ENCODE measurements at regions not wholly inside any gene's neighbourhood (a gene's known extent, or its start where the extent isn't known, plus 50 kb on each side); places are given as distances from the start of the nearest gene placed in this dataset.

DNA sequence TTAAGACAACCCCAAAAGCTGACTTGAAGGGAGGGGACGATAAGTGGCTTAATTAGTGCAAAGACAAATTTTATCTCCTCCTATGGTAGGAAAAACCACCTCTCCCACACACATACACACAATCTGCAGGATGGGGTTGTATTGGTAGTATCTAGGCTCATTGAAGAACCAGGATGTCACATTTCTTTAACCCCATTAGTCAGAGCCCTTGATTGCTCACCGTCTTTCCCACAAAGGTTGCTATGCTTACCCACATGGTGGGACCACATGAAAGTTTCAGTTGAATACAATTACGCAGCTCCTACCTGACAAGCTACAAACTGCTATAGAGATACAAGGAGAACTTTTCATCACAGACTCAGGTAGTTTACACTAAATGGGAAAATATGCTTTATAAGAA is 765.0 kb upstream of the CELF4 start:
- Mint-ChIP-seq H3K9me3 (no peaks in the 10 kb centered on the region), H3K4me1 (no peaks in the 10 kb centered on the region), H3K27ac (no peak overlapping the region), H3K36me3 (no peaks in the 10 kb centered on the region), H3K4me3 (no peak overlapping the region), H3K27me3 (ENCODE audit: insufficient read depth, low read depth) (no peaks in the 10 kb centered on the region)
- no peaks in the 10 kb centered on the region for H3F3A ChIP-seq (ENCODE audit: low read depth)
- no peak overlapping the region for H3K27ac ChIP-seq
- TF ChIP-seq, protein P1, sequence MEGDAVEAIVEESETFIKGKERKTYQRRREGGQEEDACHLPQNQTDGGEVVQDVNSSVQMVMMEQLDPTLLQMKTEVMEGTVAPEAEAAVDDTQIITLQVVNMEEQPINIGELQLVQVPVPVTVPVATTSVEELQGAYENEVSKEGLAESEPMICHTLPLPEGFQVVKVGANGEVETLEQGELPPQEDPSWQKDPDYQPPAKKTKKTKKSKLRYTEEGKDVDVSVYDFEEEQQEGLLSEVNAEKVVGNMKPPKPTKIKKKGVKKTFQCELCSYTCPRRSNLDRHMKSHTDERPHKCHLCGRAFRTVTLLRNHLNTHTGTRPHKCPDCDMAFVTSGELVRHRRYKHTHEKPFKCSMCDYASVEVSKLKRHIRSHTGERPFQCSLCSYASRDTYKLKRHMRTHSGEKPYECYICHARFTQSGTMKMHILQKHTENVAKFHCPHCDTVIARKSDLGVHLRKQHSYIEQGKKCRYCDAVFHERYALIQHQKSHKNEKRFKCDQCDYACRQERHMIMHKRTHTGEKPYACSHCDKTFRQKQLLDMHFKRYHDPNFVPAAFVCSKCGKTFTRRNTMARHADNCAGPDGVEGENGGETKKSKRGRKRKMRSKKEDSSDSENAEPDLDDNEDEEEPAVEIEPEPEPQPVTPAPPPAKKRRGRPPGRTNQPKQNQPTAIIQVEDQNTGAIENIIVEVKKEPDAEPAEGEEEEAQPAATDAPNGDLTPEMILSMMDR (IDR thresholded peaks at IDR 0.05): no peak
- TF ChIP-seq EZH2 (IDR thresholded peaks at IDR 0.05) (no peak), EZH2phosphoT487 (IDR thresholded peaks at IDR 0.05) (no peak)
- H3K4me1 ChIP-seq: no peaks in the 10 kb centered on the region
- no peaks in the 10 kb centered on the region for H4K20me1 ChIP-seq (ENCODE audit: low read depth)
- no peak overlapping the region for H3K4me2 ChIP-seq
- no peak overlapping the region for H2AFZ ChIP-seq (replicated peaks)
- DNase-seq (ENCODE audit: low spot score): no peak
- no peaks in the 10 kb centered on the region for H3K27me3 ChIP-seq
- H3K9ac ChIP-seq: no peak overlapping the region
- no peaks in the 10 kb centered on the region for H3K9me3 ChIP-seq (ENCODE audit: low read depth)
- no peak overlapping the region for H3K4me3 ChIP-seq
- no peaks in the 10 kb centered on the region for H3K36me3 ChIP-seq
- no peaks in the 10 kb centered on the region for H3K79me2 ChIP-seq (ENCODE audit: low read depth)

DNA sequence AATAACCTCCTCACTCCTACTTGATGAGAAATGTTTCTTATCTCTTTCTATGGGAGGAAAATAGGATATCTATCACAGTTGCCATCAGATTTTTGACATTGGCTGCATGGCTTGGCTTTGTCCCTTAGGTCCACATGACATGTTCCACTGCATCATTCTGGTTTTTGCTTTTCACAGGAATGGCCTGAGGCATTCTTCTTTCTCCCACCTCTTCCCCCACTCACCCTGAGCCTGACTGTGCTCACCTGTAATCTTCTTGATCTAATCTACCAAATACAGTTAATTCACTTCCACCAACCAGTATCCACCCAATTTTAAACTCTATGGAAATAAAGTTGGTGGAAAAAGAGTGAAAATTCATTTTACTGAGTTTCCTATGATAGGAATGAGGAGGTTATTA is 763.5 kb upstream of the CELF4 start:
- H3F3A ChIP-seq (ENCODE audit: low read depth): no peaks in the 10 kb centered on the region
- H3K27me3 ChIP-seq: no peaks in the 10 kb centered on the region
- Mint-ChIP-seq H3K9me3 (no peaks in the 10 kb centered on the region), H3K27me3 (ENCODE audit: insufficient read depth, low read depth) (peaks cover 2% of the 10 kb centered on the region), H3K36me3 (no peaks in the 10 kb centered on the region), H3K4me3 (no peak overlapping the region), H3K4me1 (no peaks in the 10 kb centered on the region), H3K27ac (no peak overlapping the region)
- no peak for DNase-seq (ENCODE audit: low spot score)
- TF ChIP-seq EZH2 (IDR thresholded peaks at IDR 0.05): no peak
- TF ChIP-seq, protein P1 (IDR thresholded peaks at IDR 0.05): no peak
- TF ChIP-seq EZH2phosphoT487 (IDR thresholded peaks at IDR 0.05): no peak
- no peaks in the 10 kb centered on the region for H4K20me1 ChIP-seq (ENCODE audit: low read depth)
- no peaks in the 10 kb centered on the region for H3K79me2 ChIP-seq (ENCODE audit: low read depth)
- no peak overlapping the region for H3K9ac ChIP-seq
- no peak overlapping the region for H3K4me3 ChIP-seq
- H3K9me3 ChIP-seq (ENCODE audit: low read depth): no peaks in the 10 kb centered on the region
- H3K4me1 ChIP-seq: no peaks in the 10 kb centered on the region
- no peak overlapping the region for H3K4me2 ChIP-seq
- no peak overlapping the region for H2AFZ ChIP-seq (replicated peaks)
- H3K27ac ChIP-seq: no peak overlapping the region
- H3K36me3 ChIP-seq: no peaks in the 10 kb centered on the region

DNA sequence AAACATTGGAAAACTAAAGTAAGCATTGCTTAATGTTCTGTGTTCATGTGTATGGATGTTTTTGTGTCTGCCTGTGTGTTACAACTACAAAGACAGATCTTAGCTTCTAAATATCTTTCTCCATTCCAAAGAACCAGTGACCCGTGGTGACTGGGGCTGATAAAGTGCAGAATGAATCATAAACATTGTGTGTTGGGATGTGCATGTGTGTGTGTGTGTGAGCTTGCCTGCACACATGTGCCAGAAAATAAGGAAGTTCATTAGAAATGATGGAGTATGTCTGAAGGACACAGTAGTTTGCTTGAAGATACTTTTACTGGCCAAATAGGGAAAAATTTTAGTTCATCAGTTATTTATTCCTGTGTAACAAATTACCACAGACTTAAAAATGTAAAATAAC is 756.6 kb upstream of the CELF4 start:
- H3K27me3 Mint-ChIP-seq (ENCODE audit: insufficient read depth, low read depth): peaks cover 2% of the 10 kb centered on the region
- Histone ChIP-seq H3K4me3 (no peak overlapping the region), H4K20me1 (ENCODE audit: low read depth) (no peaks in the 10 kb centered on the region), H3F3A (ENCODE audit: low read depth) (no peaks in the 10 kb centered on the region), H3K4me2 (no peak overlapping the region), H3K9me3 (ENCODE audit: low read depth) (no peaks in the 10 kb centered on the region), H3K27ac (no peak overlapping the region), H3K27me3 (no peaks in the 10 kb centered on the region), H3K36me3 (no peaks in the 10 kb centered on the region), H3K79me2 (ENCODE audit: low read depth) (no peaks in the 10 kb centered on the region), H3K9ac (no peak overlapping the region), H2AFZ (replicated peaks) (no peak overlapping the region), H3K4me1 (no peaks in the 10 kb centered on the region)
- H3K27ac Mint-ChIP-seq: no peak overlapping the region
- no peaks in the 10 kb centered on the region for H3K36me3 Mint-ChIP-seq
- no peak for DNase-seq (ENCODE audit: low spot score)
- TF ChIP-seq, protein P1 (IDR thresholded peaks at IDR 0.05): no peak
- no peak for TF ChIP-seq EZH2phosphoT487 (IDR thresholded peaks at IDR 0.05)
- TF ChIP-seq EZH2 (IDR thresholded peaks at IDR 0.05): no peak
- no peaks in the 10 kb centered on the region for H3K9me3 Mint-ChIP-seq
- peaks cover 2% of the 10 kb centered on the region for H3K4me1 Mint-ChIP-seq
- H3K4me3 Mint-ChIP-seq: no peak overlapping the region

DNA sequence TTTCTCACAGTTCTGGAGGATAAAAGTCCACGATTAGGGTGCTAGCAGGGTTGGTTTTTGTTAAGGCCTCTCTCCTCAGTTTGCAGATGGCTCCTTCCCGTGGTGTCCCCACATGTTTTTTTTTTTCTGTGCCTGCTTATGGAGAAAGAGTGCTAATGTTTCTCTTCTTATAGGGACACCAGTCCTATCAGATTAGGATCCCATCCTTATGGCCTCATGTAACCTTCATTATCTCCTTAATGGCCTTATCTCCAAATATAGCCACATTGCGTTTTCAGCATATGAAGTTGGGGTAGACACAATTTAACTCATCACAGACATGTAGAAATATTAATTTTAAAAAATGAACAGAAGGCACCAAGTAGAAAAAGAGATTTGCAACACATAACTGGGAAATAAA is 755.7 kb upstream of the CELF4 start:
- Histone ChIP-seq H3K9me3 (ENCODE audit: low read depth) (no peaks in the 10 kb centered on the region), H3K4me2 (no peak overlapping the region), H3K79me2 (ENCODE audit: low read depth) (no peaks in the 10 kb centered on the region), H2AFZ (replicated peaks) (no peak overlapping the region), H3K27ac (no peak overlapping the region), H3F3A (ENCODE audit: low read depth) (no peaks in the 10 kb centered on the region), H3K36me3 (no peaks in the 10 kb centered on the region), H4K20me1 (ENCODE audit: low read depth) (no peaks in the 10 kb centered on the region), H3K4me3 (no peak overlapping the region), H3K9ac (no peak overlapping the region), H3K4me1 (no peaks in the 10 kb centered on the region), H3K27me3 (no peaks in the 10 kb centered on the region)
- Mint-ChIP-seq H3K4me1 (peaks cover 2% of the 10 kb centered on the region), H3K36me3 (no peaks in the 10 kb centered on the region), H3K27ac (no peak overlapping the region), H3K9me3 (no peaks in the 10 kb centered on the region), H3K4me3 (no peak overlapping the region), H3K27me3 (ENCODE audit: insufficient read depth, low read depth) (peaks cover 2% of the 10 kb centered on the region)
- no peak for DNase-seq (ENCODE audit: low spot score)
- TF ChIP-seq EZH2 (IDR thresholded peaks at IDR 0.05): no peak
